ENCODE measurements at regions not wholly inside any gene's neighbourhood (a gene's known extent, or its start where the extent isn't known, plus 50 kb on each side); places are given as distances from the start of the nearest gene placed in this dataset.

DNA sequence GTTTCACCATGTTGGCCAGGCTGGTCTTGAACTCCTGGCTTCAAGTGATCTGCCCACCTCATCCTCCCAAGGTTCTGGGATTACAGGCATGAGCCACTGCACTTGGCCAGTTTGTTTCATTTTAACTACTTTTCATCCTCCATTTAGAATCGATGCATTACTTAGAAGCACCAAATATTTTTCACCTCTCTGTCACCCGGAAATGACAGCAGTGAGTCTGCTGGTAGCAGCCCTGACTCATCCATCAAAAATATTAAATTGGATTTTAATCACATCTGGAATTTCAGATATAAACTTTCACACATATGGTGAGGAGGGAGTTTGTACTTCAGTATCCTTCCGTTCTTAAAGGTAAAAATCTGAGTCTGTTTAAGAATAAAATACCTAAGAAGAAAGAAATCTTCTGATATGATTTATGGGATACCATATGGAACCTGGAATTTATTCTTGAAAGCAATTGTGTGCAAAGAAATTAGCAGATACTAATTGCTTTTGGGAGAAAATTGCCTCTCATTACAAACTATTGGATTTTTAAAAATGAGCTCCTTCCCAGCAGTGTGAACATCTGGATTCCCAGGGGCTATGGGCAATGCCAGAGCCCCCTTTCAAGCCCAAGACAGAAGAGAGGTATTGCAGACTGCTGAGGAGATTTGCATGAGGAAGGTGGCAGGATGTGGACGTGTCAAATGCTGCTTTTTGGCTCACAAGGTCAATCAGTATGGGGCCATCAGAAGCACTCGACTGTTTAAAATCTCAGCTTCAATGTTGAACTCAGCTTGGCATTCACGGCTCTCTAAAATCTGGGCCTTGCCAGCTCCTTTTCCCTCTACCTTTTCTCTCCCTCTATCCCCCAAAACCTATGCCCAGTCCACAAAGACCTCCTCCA lies 279.5 kb upstream of the SIX2 start:
- Mint-ChIP-seq H3K4me3 (no peak overlapping the region), H3K27me3 (ENCODE audit: low read depth in 3 of 3) (peaks cover 3 to 14% (median 13%) of the 10 kb centered on the region in 3 donors), H3K27ac (no peak overlapping the region), H3K4me1 (no peaks in the 10 kb centered on the region), H3K36me3 (no peaks in the 10 kb centered on the region), H3K9me3 (peaks cover 0 to 4% (median 0%) of the 10 kb centered on the region in 7 donors)
- no peak for DNase-seq
- 88% methylated on average over 4 of the region's 6 CpGs for WGBS (ENCODE audit: insufficient coverage)
- H3K4me3 ChIP-seq (replicated peaks in 1 of 3; ENCODE audit: low read depth in 2 of 3, low read length in 3 of 3), result no peak overlapping the region
- no peaks in the 10 kb centered on the region for H3K4me1 ChIP-seq (ENCODE audit: control insufficient read depth in 1 of 2, insufficient read depth in 2 of 2, low read length in 2 of 2)
- H4K20me1 ChIP-seq (ENCODE audit: insufficient read depth, low read length), result no peaks in the 10 kb centered on the region
- H3K4me2 ChIP-seq (replicated peaks; ENCODE audit: extremely low read depth, low read length, poor library complexity, severe bottlenecking), result no peak overlapping the region
- no peaks in the 10 kb centered on the region for H3K36me3 ChIP-seq (replicated peaks in 1 of 2; ENCODE audit: control insufficient read depth in 1 of 2, insufficient read depth in 2 of 2, low read length in 2 of 2)
- intact Hi-C loops (cut with micrococcal nuclease), result no loop called here
- no peak overlapping the region for H3K27ac ChIP-seq (ENCODE audit: low read depth in 1 of 2, low read length in 2 of 2)
- H3K27me3 ChIP-seq (ENCODE audit: control insufficient read depth in 2 of 2, insufficient read depth in 2 of 2, low read length in 2 of 2), result no peaks in the 10 kb centered on the region
- no peak overlapping the region for H2AFZ ChIP-seq (ENCODE audit: insufficient read depth, low read depth, low read length, poor library complexity, severe bottlenecking)
- TF ChIP-seq, protein P1, sequence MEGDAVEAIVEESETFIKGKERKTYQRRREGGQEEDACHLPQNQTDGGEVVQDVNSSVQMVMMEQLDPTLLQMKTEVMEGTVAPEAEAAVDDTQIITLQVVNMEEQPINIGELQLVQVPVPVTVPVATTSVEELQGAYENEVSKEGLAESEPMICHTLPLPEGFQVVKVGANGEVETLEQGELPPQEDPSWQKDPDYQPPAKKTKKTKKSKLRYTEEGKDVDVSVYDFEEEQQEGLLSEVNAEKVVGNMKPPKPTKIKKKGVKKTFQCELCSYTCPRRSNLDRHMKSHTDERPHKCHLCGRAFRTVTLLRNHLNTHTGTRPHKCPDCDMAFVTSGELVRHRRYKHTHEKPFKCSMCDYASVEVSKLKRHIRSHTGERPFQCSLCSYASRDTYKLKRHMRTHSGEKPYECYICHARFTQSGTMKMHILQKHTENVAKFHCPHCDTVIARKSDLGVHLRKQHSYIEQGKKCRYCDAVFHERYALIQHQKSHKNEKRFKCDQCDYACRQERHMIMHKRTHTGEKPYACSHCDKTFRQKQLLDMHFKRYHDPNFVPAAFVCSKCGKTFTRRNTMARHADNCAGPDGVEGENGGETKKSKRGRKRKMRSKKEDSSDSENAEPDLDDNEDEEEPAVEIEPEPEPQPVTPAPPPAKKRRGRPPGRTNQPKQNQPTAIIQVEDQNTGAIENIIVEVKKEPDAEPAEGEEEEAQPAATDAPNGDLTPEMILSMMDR (IDR thresholded peaks at IDR 0.05), result no peak
- no peaks in the 10 kb centered on the region for H3K9me3 ChIP-seq (replicated peaks in 1 of 2; ENCODE audit: control insufficient read depth in 1 of 2, insufficient read depth in 1 of 2, low read length in 2 of 2)
- no peaks in the 10 kb centered on the region for H3K79me2 ChIP-seq (ENCODE audit: insufficient read depth, low read length)
- H3K9ac ChIP-seq (ENCODE audit: insufficient read depth, low read length, poor library complexity, severe bottlenecking), result no peak overlapping the region

- peaks cover 2 to 17% (median 11%) of the 10 kb centered on the region in 3 donors for H3K27me3 Mint-ChIP-seq (ENCODE audit: low read depth in 3 of 3)
- WGBS (ENCODE audit: insufficient coverage), result 100% methylated on average over 3 of the region's 4 CpGs
These were observed 277.8 kb upstream of the SIX2 start for GRCh38 chr2:45287045-45287444.

More at GRCh38 chr2:45287045-45287444, 277.8 kb upstream of the SIX2 start:
- H3K27ac ChIP-seq (ENCODE audit: low read depth in 1 of 2, low read length in 2 of 2), result no peak overlapping the region
- no peaks in the 10 kb centered on the region for H3K4me1 Mint-ChIP-seq
- H4K20me1 ChIP-seq (ENCODE audit: insufficient read depth, low read length), result no peaks in the 10 kb centered on the region
- H3K36me3 ChIP-seq (replicated peaks in 1 of 2; ENCODE audit: control insufficient read depth in 1 of 2, insufficient read depth in 2 of 2, low read length in 2 of 2), result no peaks in the 10 kb centered on the region
- H3K9me3 ChIP-seq (replicated peaks in 1 of 2; ENCODE audit: control insufficient read depth in 1 of 2, insufficient read depth in 1 of 2, low read length in 2 of 2), result no peaks in the 10 kb centered on the region
- no peaks in the 10 kb centered on the region for H3K27me3 ChIP-seq (ENCODE audit: control insufficient read depth in 2 of 2, insufficient read depth in 2 of 2, low read length in 2 of 2)
- H3K79me2 ChIP-seq (ENCODE audit: insufficient read depth, low read length), result no peaks in the 10 kb centered on the region
- H3K4me2 ChIP-seq (replicated peaks; ENCODE audit: extremely low read depth, low read length, poor library complexity, severe bottlenecking), result no peak overlapping the region
- H2AFZ ChIP-seq (ENCODE audit: insufficient read depth, low read depth, low read length, poor library complexity, severe bottlenecking), result no peak overlapping the region
- H3K4me3 ChIP-seq (replicated peaks in 1 of 3; ENCODE audit: low read depth in 2 of 3, low read length in 3 of 3), result no peak overlapping the region
- no peaks in the 10 kb centered on the region for H3K4me1 ChIP-seq (ENCODE audit: control insufficient read depth in 1 of 2, insufficient read depth in 2 of 2, low read length in 2 of 2)
- no peak overlapping the region for H3K27ac Mint-ChIP-seq
- no peaks in the 10 kb centered on the region for H3K36me3 Mint-ChIP-seq
- TF ChIP-seq, protein P1 (IDR thresholded peaks at IDR 0.05), result no peak
- no peak overlapping the region for H3K9ac ChIP-seq (ENCODE audit: insufficient read depth, low read length, poor library complexity, severe bottlenecking)
- DNase-seq, result no peak
- peaks cover 0 to 4% (median 0%) of the 10 kb centered on the region in 7 donors for H3K9me3 Mint-ChIP-seq
- no peak overlapping the region for H3K4me3 Mint-ChIP-seq
- intact Hi-C loops (cut with micrococcal nuclease), result no loop called here

All from CD14-positive monocyte (primary cell).